ENCODE measurements at regions not wholly inside any gene's neighbourhood (a gene's known extent, or its start where the extent isn't known, plus 50 kb on each side); places are given as distances from the start of the nearest gene placed in this dataset.

GRCh38 chr9:117815948-117816347 is 111.7 kb downstream of the TLR4 start:
- no peaks in the 10 kb centered on the region for H3K9me3 ChIP-seq
- no peak for DNase-seq
- H3K36me3 ChIP-seq, result no peaks in the 10 kb centered on the region
- TF ChIP-seq, protein P1, sequence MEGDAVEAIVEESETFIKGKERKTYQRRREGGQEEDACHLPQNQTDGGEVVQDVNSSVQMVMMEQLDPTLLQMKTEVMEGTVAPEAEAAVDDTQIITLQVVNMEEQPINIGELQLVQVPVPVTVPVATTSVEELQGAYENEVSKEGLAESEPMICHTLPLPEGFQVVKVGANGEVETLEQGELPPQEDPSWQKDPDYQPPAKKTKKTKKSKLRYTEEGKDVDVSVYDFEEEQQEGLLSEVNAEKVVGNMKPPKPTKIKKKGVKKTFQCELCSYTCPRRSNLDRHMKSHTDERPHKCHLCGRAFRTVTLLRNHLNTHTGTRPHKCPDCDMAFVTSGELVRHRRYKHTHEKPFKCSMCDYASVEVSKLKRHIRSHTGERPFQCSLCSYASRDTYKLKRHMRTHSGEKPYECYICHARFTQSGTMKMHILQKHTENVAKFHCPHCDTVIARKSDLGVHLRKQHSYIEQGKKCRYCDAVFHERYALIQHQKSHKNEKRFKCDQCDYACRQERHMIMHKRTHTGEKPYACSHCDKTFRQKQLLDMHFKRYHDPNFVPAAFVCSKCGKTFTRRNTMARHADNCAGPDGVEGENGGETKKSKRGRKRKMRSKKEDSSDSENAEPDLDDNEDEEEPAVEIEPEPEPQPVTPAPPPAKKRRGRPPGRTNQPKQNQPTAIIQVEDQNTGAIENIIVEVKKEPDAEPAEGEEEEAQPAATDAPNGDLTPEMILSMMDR (IDR thresholded peaks at IDR 0.05; ENCODE audit: low read depth, low read length), result no peak
- no peak overlapping the region for H3K4me3 ChIP-seq (ENCODE audit: low read depth, low read length)
- H3K27me3 ChIP-seq, result peaks cover 3% of the 10 kb centered on the region
- H3K4me1 ChIP-seq, result no peaks in the 10 kb centered on the region

GRCh38 chr9:117821954-117822353 is 117.8 kb downstream of the TLR4 start:
- TF ChIP-seq, protein P1 (IDR thresholded peaks at IDR 0.05; ENCODE audit: low read depth, low read length), result no peak
- H3K27me3 ChIP-seq, result peaks cover 6% of the 10 kb centered on the region; the same call in 1 of the 2 replicates
- no peak for DNase-seq
- H3K36me3 ChIP-seq, result no peaks in the 10 kb centered on the region
- H3K9me3 ChIP-seq, result no peaks in the 10 kb centered on the region
- no peak overlapping the region for H3K4me3 ChIP-seq (ENCODE audit: low read depth, low read length)
- H3K4me1 ChIP-seq, result no peaks in the 10 kb centered on the region

- peaks cover 6% of the 10 kb centered on the region; the same call in 1 of the 2 replicates for H3K27me3 ChIP-seq
- no peaks in the 10 kb centered on the region for H3K9me3 ChIP-seq
- H3K4me1 ChIP-seq, result no peaks in the 10 kb centered on the region
- H3K4me3 ChIP-seq (ENCODE audit: low read depth, low read length), result no peak overlapping the region
- no peak for DNase-seq
- TF ChIP-seq, protein P1 (IDR thresholded peaks at IDR 0.05; ENCODE audit: low read depth, low read length), result no peak
- no peaks in the 10 kb centered on the region for H3K36me3 ChIP-seq
These were observed 119.4 kb downstream of the TLR4 start for GRCh38 chr9:117823576-117823975.

DNA sequence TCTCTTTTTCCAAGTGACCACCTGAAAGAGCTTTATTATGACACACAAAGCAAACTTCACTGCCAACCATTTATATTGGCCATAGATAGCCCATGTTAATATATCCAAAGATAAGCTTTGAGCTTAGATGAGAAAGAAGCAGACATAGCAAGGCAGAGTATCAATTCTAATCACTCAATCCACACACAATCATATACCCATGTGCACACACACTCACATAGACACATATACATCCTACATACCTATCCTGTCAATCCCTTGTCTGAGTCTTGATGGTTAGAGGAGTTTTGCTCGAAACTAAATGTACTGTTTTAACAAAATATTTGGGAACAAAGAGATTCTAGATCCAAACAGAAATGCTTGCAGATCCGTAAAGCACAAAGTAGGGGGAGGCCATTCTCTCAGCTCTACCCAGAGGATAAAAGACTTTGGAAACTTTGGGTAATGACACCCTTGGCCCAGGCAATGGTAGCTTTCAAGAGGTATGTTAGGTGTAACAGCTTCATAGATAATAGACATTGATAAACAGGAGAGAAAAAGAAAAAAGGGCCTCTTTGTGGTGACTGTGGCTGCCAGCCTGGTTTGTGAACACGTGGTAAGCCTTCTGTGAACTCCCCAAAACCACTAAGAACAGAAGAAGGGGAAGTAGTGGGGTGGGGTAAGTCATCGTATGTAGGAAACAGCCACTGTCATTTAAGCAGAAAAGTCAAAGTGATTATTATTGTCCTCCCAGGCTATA is 121.6 kb downstream of the TLR4 start:
- Histone ChIP-seq H3K4me1 (no peaks in the 10 kb centered on the region), H3K4me3 (ENCODE audit: low read depth, low read length) (no peak overlapping the region), H3K36me3 (no peaks in the 10 kb centered on the region), H3K27me3 (peaks cover 10% of the 10 kb centered on the region; the same call in 1 of the 2 replicates), H3K9me3 (no peaks in the 10 kb centered on the region)
- TF ChIP-seq, protein P1 (IDR thresholded peaks at IDR 0.05; ENCODE audit: low read depth, low read length), result no peak
- DNase-seq, result no peak

GRCh38 chr9:117826837-117827236 is 122.6 kb downstream of the TLR4 start:
- DNase-seq, result no peak
- no peak overlapping the region for H3K4me3 ChIP-seq (ENCODE audit: low read depth, low read length)
- H3K27me3 ChIP-seq, result peaks cover 10% of the 10 kb centered on the region; the same call in 1 of the 2 replicates
- H3K9me3 ChIP-seq, result no peaks in the 10 kb centered on the region
- no peaks in the 10 kb centered on the region for H3K4me1 ChIP-seq
- no peaks in the 10 kb centered on the region for H3K36me3 ChIP-seq
- TF ChIP-seq, protein P1 (IDR thresholded peaks at IDR 0.05; ENCODE audit: low read depth, low read length), result no peak

- Histone ChIP-seq H3K36me3 (no peaks in the 10 kb centered on the region), H3K9me3 (no peaks in the 10 kb centered on the region), H3K4me3 (ENCODE audit: low read depth, low read length) (no peak overlapping the region), H3K27me3 (peaks cover 10% of the 10 kb centered on the region; the same call in 1 of the 2 replicates), H3K4me1 (no peaks in the 10 kb centered on the region)
- no peak for DNase-seq
- TF ChIP-seq, protein P1 (IDR thresholded peaks at IDR 0.05; ENCODE audit: low read depth, low read length), result no peak
These were observed 123.3 kb downstream of the TLR4 start for GRCh38 chr9:117827456-117827855.

Data from BE2C (cell line).